Mesothelial cell of epicardium (in vitro differentiated cells): ENCODE measurements at regions not wholly inside any gene's neighbourhood (a gene's known extent, or its start where the extent isn't known, plus 50 kb on each side); places are given as distances from the start of the nearest gene placed in this dataset.

Source experiments
- DNase-seq, 2 experiments: peaks; one replicate each; pipeline ENCODE4 v3.0.0; 2021; ENCODE audit warnings: low spot score in 2 of 2; ENCODE audit not compliant: unreplicated experiment in 2 of 2
- H3K27ac Mint-ChIP-seq: 2 replicates; pipeline ENCODE4 v1.8.0; 2021; ENCODE audit warnings: mixed read lengths
- H3K27me3 Mint-ChIP-seq: 2 replicates; pipeline ENCODE4 v1.8.0; 2021; ENCODE audit warnings: low read depth, mixed read lengths
- H3K36me3 Mint-ChIP-seq: 2 replicates; pipeline ENCODE4 v1.8.0; 2021; ENCODE audit warnings: mixed read lengths
- H3K4me1 Mint-ChIP-seq: 2 replicates; pipeline ENCODE4 v1.8.0; 2021; ENCODE audit warnings: mixed read lengths
- H3K4me3 Mint-ChIP-seq: 2 replicates; pipeline ENCODE4 v1.8.0; 2021; ENCODE audit warnings: mild to moderate bottlenecking, moderate library complexity, mixed read lengths
- H3K9me3 Mint-ChIP-seq: 2 replicates; pipeline ENCODE4 v1.8.0; 2021; ENCODE audit warnings: mixed read lengths
- CTCF ChIP-seq: fragments of 200-600 bp; sonication (generic); IDR thresholded peaks from one replicate; pipeline ENCODE4 v1.5.0; 2021; ENCODE audit warnings: antibody characterized with exemption; ENCODE audit not compliant: unreplicated experiment

DNA sequence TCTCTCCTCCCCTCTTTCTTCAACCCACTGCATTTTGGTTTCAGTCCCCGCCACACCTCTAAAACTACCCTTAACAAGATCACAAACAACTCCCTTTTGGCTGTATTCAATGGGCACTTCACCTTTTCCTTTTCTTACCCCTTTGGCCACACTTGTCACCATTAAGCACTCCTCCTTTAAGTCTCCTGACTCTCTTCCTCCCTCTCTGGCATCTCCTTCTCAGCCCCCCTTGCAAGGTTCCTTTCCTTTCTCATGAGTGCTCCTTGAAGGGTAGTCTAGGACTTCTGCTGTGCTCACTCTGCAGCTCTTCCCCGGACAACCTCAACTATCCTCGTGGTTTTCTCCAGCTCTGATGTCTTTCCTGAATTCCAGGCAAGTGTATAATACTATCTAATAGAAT, 103.7 kb downstream of the RPL22L1 start:
- H3K27me3 Mint-ChIP-seq, result no peaks in the 10 kb centered on the region
- no peaks in the 10 kb centered on the region for H3K36me3 Mint-ChIP-seq
- peaks cover 23% of the 10 kb centered on the region for H3K4me1 Mint-ChIP-seq

DNA sequence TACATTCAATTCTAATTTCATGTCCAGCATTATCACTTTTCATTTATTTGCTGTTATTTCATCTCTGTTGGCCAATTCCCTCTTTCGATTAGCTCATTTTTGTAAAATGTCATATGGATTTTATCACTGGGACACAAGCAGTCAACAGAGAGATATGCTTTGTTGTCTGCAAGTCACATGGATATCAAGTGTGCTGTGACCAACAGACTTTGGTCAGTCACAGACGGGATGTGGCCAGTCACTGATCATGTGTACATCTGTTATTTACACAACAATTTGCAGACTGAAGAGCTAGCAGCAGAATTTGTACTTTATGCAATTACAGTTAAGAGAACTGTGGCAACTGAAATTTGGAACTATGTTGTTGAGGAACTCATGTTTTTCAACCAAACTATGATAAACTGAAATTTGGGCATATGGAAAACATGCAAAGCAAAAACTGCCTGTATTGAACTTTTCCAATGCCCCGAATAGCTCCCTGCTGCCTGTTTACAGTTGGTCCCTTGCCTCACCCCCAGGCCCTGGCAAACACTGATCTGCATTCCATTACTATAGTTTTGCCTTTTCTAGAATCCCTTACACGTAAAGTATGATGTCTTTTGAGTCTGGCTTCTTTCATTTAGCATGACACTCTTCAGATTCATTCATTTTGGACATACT, 104.4 kb downstream of the RPL22L1 start:
- no peak for TF ChIP-seq CTCF
- DNase-seq, result no peak
- no peaks in the 10 kb centered on the region for H3K27me3 Mint-ChIP-seq
- H3K9me3 Mint-ChIP-seq, result no peaks in the 10 kb centered on the region
- H3K4me3 Mint-ChIP-seq, result no peak overlapping the region
- H3K27ac Mint-ChIP-seq, result peak overlapping the region; percentile 10
- H3K36me3 Mint-ChIP-seq, result no peaks in the 10 kb centered on the region
- peaks cover 21% of the 10 kb centered on the region for H3K4me1 Mint-ChIP-seq

More for the DNA sequence above, 103.7 kb downstream of the RPL22L1 start:
- no peaks in the 10 kb centered on the region for H3K9me3 Mint-ChIP-seq
- H3K27ac Mint-ChIP-seq, result peak overlapping the region; percentile 10
- no peak for DNase-seq
- H3K4me3 Mint-ChIP-seq, result no peak overlapping the region
- TF ChIP-seq CTCF, result no peak

DNA sequence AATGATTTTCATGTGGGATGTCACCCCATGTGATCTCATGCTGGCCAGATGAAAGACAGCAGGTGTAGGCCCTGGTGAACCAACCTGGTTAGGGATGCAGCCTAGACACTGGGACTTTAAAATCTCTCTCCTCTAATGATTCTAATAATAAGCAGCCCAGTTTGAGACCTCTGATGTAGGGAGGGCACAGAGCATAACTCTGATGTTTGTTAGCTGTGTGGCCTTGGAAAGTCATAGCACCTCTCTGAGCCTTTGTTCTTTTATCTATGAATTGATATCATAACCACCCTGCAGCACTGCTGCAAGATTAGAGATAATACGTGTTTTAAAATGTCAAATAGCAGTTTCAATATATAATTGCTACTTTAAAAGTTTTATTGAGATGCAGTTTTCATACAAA, 106.0 kb downstream of the RPL22L1 start:
- no peak for TF ChIP-seq CTCF
- Mint-ChIP-seq H3K36me3 (no peaks in the 10 kb centered on the region), H3K4me1 (peaks cover 34% of the 10 kb centered on the region), H3K9me3 (no peaks in the 10 kb centered on the region), H3K4me3 (no peak overlapping the region), H3K27me3 (no peaks in the 10 kb centered on the region), H3K27ac (no peak overlapping the region)
- DNase-seq, result no peak

DNA sequence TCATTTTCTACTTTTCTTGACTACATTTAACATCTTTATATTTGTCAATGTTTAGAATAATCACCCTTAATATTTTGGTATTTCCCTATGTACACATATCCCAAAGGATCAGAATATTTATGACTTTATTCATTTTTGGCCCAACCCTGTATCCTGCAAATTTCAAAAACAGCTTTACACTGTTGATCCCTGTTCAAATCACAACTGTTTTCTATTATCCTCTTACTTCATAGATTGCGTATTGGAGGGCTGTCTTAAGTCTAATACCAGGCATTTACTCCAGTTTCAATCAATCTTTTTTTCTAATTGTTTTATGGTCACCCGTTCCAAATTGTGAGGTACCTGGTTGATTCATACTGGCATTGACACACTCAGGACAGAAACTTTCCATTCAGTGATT, 107.9 kb downstream of the RPL22L1 start:
- H3K36me3 Mint-ChIP-seq, result no peaks in the 10 kb centered on the region
- peaks cover 33% of the 10 kb centered on the region for H3K4me1 Mint-ChIP-seq
- no peaks in the 10 kb centered on the region for H3K27me3 Mint-ChIP-seq
- H3K4me3 Mint-ChIP-seq, result no peak overlapping the region
- DNase-seq, result no peak
- peak overlapping the region; percentile 50 for H3K27ac Mint-ChIP-seq
- no peaks in the 10 kb centered on the region for H3K9me3 Mint-ChIP-seq
- TF ChIP-seq CTCF, result no peak

- Mint-ChIP-seq H3K4me1 (peaks cover 30% of the 10 kb centered on the region), H3K9me3 (no peaks in the 10 kb centered on the region), H3K27me3 (no peaks in the 10 kb centered on the region), H3K27ac (no peak overlapping the region), H3K4me3 (no peak overlapping the region), H3K36me3 (no peaks in the 10 kb centered on the region)
- TF ChIP-seq CTCF, result no peak
- no peak for DNase-seq
These were observed 108.9 kb downstream of the RPL22L1 start for GRCh38 chr3:170761103-170761502.

DNA sequence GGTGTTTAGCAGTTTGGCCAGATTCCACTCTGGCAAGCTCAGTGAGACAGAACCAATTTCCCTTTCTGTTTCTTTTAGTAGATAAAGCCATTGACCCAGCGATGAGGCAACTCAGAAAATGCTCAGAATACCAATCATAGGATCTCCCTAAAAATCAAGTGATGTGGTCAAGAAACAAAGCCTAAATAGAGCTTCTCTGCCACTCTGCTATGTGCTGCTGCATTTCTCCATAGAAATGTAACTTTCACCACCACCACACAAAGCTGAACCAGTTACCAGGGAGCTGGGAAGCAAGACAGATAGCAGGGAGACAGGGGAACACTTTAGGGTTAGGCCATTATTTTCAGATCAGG, 109.8 kb downstream of the RPL22L1 start:
- Mint-ChIP-seq H3K27me3 (no peaks in the 10 kb centered on the region), H3K9me3 (no peaks in the 10 kb centered on the region), H3K4me1 (peaks cover 22% of the 10 kb centered on the region), H3K36me3 (no peaks in the 10 kb centered on the region), H3K27ac (peak overlapping the region; percentile 65), H3K4me3 (no peak overlapping the region)
- no peak for DNase-seq
- no peak for TF ChIP-seq CTCF
